Upper lobe of left lung (tissue), 4 donors: ENCODE measurements at regions not wholly inside any gene's neighbourhood (a gene's known extent, or its start where the extent isn't known, plus 50 kb on each side); places are given as distances from the start of the nearest gene placed in this dataset.

ENCODE experiments used
- EP300 ChIP-seq, 4 donors: sonication (generic); formaldehyde crosslinking; IDR thresholded peaks; one replicate each; pipeline ENCODE4 v1.5.1; 2017; ENCODE audit warnings: antibody characterized with exemption in 4 of 4, control low read depth in 2 of 4
- TF ChIP-seq, protein P1 (sequence below), 6 experiments: fragments of 450-650 bp in 4 of 6; fragments of 200-600 bp in 2 of 6; sonication (generic) in 2 of 6; IDR thresholded peaks; one replicate each; pipeline ENCODE4 v1.5.1; 2016 to 2019; ENCODE audit warnings: antibody characterized with exemption in 6 of 6

GRCh38 chr5:72042097-72042496, 65.2 kb upstream of the MAP1B start:
- TF ChIP-seq EP300 (IDR thresholded peaks at IDR 0.05) = no peak
- TF ChIP-seq, protein P1, sequence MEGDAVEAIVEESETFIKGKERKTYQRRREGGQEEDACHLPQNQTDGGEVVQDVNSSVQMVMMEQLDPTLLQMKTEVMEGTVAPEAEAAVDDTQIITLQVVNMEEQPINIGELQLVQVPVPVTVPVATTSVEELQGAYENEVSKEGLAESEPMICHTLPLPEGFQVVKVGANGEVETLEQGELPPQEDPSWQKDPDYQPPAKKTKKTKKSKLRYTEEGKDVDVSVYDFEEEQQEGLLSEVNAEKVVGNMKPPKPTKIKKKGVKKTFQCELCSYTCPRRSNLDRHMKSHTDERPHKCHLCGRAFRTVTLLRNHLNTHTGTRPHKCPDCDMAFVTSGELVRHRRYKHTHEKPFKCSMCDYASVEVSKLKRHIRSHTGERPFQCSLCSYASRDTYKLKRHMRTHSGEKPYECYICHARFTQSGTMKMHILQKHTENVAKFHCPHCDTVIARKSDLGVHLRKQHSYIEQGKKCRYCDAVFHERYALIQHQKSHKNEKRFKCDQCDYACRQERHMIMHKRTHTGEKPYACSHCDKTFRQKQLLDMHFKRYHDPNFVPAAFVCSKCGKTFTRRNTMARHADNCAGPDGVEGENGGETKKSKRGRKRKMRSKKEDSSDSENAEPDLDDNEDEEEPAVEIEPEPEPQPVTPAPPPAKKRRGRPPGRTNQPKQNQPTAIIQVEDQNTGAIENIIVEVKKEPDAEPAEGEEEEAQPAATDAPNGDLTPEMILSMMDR (IDR thresholded peaks at IDR 0.05) = no peak
